BJ (cell line): ENCODE measurements at regions not wholly inside any gene's neighbourhood (a gene's known extent, or its start where the extent isn't known, plus 50 kb on each side); places are given as distances from the start of the nearest gene placed in this dataset.

ENCODE experiments used
- CTCF ChIA-PET: fragments of 350-600 bp; formaldehyde crosslinking; extraction: SDS; loops from one replicate; lab custom pipeline; 2021; ENCODE audit warnings: antibody characterized with exemption, inconsistent platforms; lab: Yijun Ruan, JAX
- POLR2A ChIA-PET: fragments of 300-600 bp; sonication (Branson Sonifier 250); formaldehyde crosslinking; extraction: SDS; loops from one replicate; lab custom pipeline; 2021; ENCODE audit warnings: antibody characterized with exemption; lab: Charles Lee
- DNase-seq: peaks from one replicate; pipeline ENCODE4 v3.0.0-alpha.2; 2011; ENCODE audit warnings: low read depth
- H3K27me3 ChIP-seq: 2 replicates; pipeline ENCODE4 v1.6.0; 2011; ENCODE audit warnings: low read length; ENCODE audit not compliant: control insufficient read depth, insufficient read depth
- H3K36me3 ChIP-seq: 2 replicates; pipeline ENCODE4 v1.5.1; 2011; ENCODE audit warnings: low read length; ENCODE audit not compliant: control insufficient read depth, insufficient read depth
- H3K4me3 ChIP-seq: 2 replicates; pipeline ENCODE4 v1.5.1; 2011; ENCODE audit warnings: low read depth, mild to moderate bottlenecking, control low read depth, low read length
- TF ChIP-seq, protein P1 (sequence below): IDR thresholded peaks from 2 replicates; pipeline ENCODE4 v1.5.1; 2011; ENCODE audit warnings: low read depth, mild to moderate bottlenecking, control low read depth, inconsistent platforms, low read length, moderate library complexity; ENCODE audit not compliant: insufficient read depth

DNA sequence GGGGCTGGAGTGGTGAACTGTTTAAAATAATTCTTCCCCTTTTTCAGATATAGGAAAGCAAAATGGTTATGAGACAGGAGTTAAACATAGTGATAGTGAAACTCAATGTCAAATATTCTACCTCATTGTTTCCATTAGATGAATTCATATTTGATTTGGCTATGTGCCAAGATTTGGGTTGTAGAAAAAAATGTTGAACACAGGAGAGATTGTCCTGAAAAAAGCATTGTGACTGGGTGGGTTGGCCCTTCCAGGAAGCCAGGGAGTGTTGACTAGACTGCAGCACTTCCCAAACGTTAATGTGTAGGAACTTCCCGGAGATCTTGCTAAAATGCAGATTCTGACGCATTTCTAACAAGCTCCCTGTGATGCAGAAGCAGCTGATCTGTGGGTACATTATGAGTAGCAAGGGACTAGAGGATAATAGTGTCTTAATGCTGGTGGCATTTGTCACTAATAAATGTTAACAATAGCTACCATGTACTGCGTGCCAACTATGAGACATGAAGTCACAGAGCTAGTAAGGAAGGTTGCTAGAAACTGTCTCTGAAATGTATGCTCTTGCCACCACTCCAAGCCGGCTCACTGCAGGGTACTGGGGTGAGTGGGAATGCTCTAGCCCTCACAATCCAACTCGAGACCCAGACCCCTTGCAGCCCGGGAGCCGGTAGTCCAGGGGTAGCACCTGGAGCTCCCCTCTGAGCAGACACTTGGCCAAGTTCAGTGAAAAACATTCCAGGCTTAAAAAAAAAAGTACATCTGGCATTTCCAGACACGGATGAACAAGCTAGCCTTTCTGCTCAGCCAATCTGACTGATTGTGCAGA lies 120.6 kb downstream of the CD47 start:
- TF ChIP-seq, protein P1, sequence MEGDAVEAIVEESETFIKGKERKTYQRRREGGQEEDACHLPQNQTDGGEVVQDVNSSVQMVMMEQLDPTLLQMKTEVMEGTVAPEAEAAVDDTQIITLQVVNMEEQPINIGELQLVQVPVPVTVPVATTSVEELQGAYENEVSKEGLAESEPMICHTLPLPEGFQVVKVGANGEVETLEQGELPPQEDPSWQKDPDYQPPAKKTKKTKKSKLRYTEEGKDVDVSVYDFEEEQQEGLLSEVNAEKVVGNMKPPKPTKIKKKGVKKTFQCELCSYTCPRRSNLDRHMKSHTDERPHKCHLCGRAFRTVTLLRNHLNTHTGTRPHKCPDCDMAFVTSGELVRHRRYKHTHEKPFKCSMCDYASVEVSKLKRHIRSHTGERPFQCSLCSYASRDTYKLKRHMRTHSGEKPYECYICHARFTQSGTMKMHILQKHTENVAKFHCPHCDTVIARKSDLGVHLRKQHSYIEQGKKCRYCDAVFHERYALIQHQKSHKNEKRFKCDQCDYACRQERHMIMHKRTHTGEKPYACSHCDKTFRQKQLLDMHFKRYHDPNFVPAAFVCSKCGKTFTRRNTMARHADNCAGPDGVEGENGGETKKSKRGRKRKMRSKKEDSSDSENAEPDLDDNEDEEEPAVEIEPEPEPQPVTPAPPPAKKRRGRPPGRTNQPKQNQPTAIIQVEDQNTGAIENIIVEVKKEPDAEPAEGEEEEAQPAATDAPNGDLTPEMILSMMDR, result no peak
- Histone ChIP-seq H3K4me3 (no peak overlapping the region), H3K27me3 (no peaks in the 10 kb centered on the region; the same call in 1 of the 2 replicates), H3K36me3 (no peaks in the 10 kb centered on the region)
- POLR2A ChIA-PET, result no interaction called here
- no peak for DNase-seq
- CTCF ChIA-PET, result interaction anchor here (1.1 to 1.2 kb wide), 2 partner anchors 11 to 44 kb away, joined by 3 read pairs; no protein-coding TSS in a partner anchor

GRCh38 chr3:107969525-107969924 lies 121.3 kb downstream of the CD47 start:
- no peaks in the 10 kb centered on the region for H3K27me3 ChIP-seq
- H3K36me3 ChIP-seq, result no peaks in the 10 kb centered on the region
- CTCF ChIA-PET, result interaction anchor here (1.1 kb wide), 1 partner anchor 12 kb away, joined by 3 read pairs; no protein-coding TSS in a partner anchor
- DNase-seq, result no peak
- POLR2A ChIA-PET, result no interaction called here
- H3K4me3 ChIP-seq, result no peak overlapping the region
- TF ChIP-seq, protein P1, result no peak

DNA sequence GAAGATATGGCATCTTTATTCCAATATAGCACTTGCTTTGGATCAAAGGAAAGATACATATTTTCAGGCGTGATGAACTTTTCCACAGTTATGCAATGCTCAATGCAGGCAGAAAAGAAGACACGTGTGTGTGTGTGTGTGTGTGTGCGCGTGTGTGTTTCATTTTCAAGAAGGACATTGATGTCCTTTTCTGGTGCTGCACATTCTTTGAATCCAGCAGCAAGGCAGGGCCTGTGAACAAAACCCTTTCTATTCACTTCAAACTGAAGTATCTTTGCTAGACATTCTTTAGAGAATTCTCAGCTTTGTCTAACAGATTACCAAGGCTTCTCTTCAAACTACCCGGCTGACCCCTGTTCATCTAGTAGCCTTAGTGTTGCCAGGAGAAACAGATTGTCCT lies 124.6 kb downstream of the CD47 start:
- no peak for DNase-seq
- POLR2A ChIA-PET, result no interaction called here
- no peaks in the 10 kb centered on the region for H3K27me3 ChIP-seq
- no peaks in the 10 kb centered on the region for H3K36me3 ChIP-seq
- H3K4me3 ChIP-seq, result no peak overlapping the region
- TF ChIP-seq, protein P1, result no peak
- CTCF ChIA-PET, result no interaction called here

DNA sequence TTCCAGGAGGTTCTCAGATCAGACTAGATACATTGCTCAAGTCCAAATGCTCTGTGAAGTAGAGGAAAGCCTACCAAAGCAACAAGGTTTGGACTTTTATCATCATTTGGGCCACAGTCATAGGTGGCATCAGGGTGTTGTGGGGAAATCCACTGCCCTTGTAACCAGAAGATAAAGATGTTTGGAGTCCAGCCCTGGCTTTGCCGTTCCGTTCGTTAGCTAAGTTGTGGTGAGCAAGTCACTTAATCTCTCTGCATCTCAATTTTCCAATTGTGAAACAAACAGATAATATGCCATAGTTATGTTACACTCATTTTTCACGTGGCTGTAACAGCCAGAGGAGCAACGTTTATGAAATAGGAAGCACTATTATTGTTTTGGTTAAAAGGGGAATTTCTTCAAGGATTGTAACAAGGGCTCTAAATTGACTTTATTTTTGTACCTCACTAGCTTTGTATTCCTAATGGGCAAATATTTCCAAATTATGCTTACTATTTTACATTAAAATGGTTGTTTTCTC lies 125.6 kb downstream of the CD47 start:
- H3K36me3 ChIP-seq, result no peaks in the 10 kb centered on the region
- POLR2A ChIA-PET, result no interaction called here
- H3K27me3 ChIP-seq, result no peaks in the 10 kb centered on the region
- TF ChIP-seq, protein P1, result no peak
- CTCF ChIA-PET, result no interaction called here
- DNase-seq, result no peak
- H3K4me3 ChIP-seq, result no peak overlapping the region

DNA sequence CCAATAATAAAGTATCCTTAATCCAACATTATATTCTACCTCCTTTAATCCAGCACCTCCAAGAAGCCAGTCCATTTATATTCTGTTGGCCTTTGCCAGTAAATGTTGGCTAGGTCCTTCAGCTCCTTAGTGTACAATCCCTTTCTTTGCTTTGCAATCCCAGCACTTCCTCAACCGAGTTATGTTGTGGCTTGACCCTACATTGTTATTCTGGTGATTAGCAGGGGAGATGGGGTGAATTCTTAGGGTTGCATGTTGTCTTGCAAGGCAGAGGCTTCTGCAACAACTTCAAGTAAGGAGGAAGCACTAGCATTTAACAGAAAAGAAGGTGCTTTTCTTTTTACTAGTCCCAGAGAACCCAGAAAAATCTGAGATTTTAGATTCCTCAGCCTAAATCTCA lies 127.2 kb downstream of the CD47 start:
- DNase-seq, result no peak
- CTCF ChIA-PET, result no interaction called here
- H3K36me3 ChIP-seq, result no peaks in the 10 kb centered on the region

More for the DNA sequence above, 127.2 kb downstream of the CD47 start:
- POLR2A ChIA-PET, result no interaction called here
- TF ChIP-seq, protein P1, result no peak
- no peaks in the 10 kb centered on the region for H3K27me3 ChIP-seq
- H3K4me3 ChIP-seq, result no peak overlapping the region
